Adrenal gland (tissue), 9 donors: ENCODE measurements at regions not wholly inside any gene's neighbourhood (a gene's known extent, or its start where the extent isn't known, plus 50 kb on each side); places are given as distances from the start of the nearest gene placed in this dataset.

Experiments used
- DNase-seq, 7 donors: peaks; one replicate each; pipeline ENCODE4 v3.0.0-alpha.2; 2019 to 2020
- H3K27ac ChIP-seq, 5 donors: fragments of 200-600 bp; sonication (generic) in 4 of 5; 1 replicate in 3 of 5; 2 replicates in 2 of 5; pipeline versions ENCODE4 v1.5.1 to v1.8.0; 2016 to 2020; ENCODE audit warnings: mild to moderate bottlenecking in 1 of 5
- H3K27me3 ChIP-seq: fragments of 200-600 bp; 2 replicates; pipeline ENCODE4 v1.8.0; 2021
- H3K36me3 ChIP-seq, 2 donors: fragments of 200-600 bp; replicated peaks in 1 of 2; 1 replicate in 1 of 2; 2 replicates in 1 of 2; pipeline versions ENCODE4 v1.5.1 to v1.8.0; 2018 to 2022
- H3K4me1 ChIP-seq, 2 donors: fragments of 200-600 bp; replicated peaks in 1 of 2; 1 replicate in 1 of 2; 2 replicates in 1 of 2; pipeline versions ENCODE4 v1.5.1 to v1.8.0; 2018 to 2021
- H3K4me3 ChIP-seq, 4 donors: fragments of 200-600 bp; sonication (generic) in 3 of 4; one replicate each; pipeline ENCODE4 v1.5.1; 2016 to 2018
- H3K9me3 ChIP-seq, 3 donors: fragments of 200-600 bp; sonication (generic) in 1 of 3; replicated peaks in 1 of 3; 1 replicate in 2 of 3; 2 replicates in 1 of 3; pipeline versions ENCODE4 v1.5.1 to v1.8.0; 2016 to 2021
- CTCF ChIP-seq, 6 experiments: fragments of 450-650 bp in 4 of 6; fragments of 200-600 bp in 2 of 6; sonication (generic) in 1 of 6; IDR thresholded peaks; 1 replicate in 5 of 6; 2 replicates in 1 of 6; pipeline versions ENCODE4 v1.5.1 to v1.8.0; 2016 to 2021; ENCODE audit warnings: antibody characterized with exemption in 6 of 6, mild to moderate bottlenecking in 2 of 6, moderate library complexity in 1 of 6
- POLR2A ChIP-seq, 2 donors: fragments of 450-650 bp; IDR thresholded peaks; one replicate each; pipeline ENCODE4 v1.6.1; 2017; ENCODE audit warnings: antibody characterized with exemption in 2 of 2, mild to moderate bottlenecking in 2 of 2, moderate library complexity in 1 of 2
- WGBS, 4 donors: extraction: QIAGEN DNeasy Blood & Tissue Kit in 2 of 4; methylation state at CpG; one replicate each; pipeline versions ENCODE4 v1.1.5 to v1.1.7; 2013 to 2017; 5-methylcytosine and 5-hydroxymethylcytosine counted together
- intact Hi-C, 2 donors: fragments of 100-400 bp; cut with DNase I; formaldehyde crosslinking; loops; one replicate each; pipeline versions ENCODE4 v1.14.1 to v1.15.0; 2022 to 2023
- donor health status: healthy with polysubstance abuse.
- donor health status: Bipolar disorder and iron deficiency.
- donor health status: DM: yes; HTN: yes; CAD: no.
- donor health status: DM: no; HTN: no; CAD: no.
- donor health status: DM: no; HTN: no; CAD: no.

GRCh38 chr6:165843568-165844113 lies 180.6 kb upstream of the PDE10A start:
- Histone ChIP-seq H3K9me3 (no peaks in the 10 kb centered on the region), H3K36me3 (no peaks in the 10 kb centered on the region), H3K4me3 (no peak overlapping the region), H3K27me3 (no peaks in the 10 kb centered on the region), H3K4me1 (no peaks in the 10 kb centered on the region), H3K27ac (no peak overlapping the region)
- TF ChIP-seq CTCF (IDR thresholded peaks at IDR 0.05) (no peak), POLR2A (IDR thresholded peaks at IDR 0.05) (no peak)
- intact Hi-C loops: no loop called here
- no peak for DNase-seq
- WGBS, 4 donors: 86 to 92% (median 90%) methylated on average over 8 to 11 of the region's 11 CpGs

GRCh38 chr6:165843121-165843520 lies 180.1 kb upstream of the PDE10A start:
- no peaks in the 10 kb centered on the region for H3K4me1 ChIP-seq
- no peak overlapping the region for H3K27ac ChIP-seq
- no peaks in the 10 kb centered on the region for H3K27me3 ChIP-seq
- H3K4me3 ChIP-seq: no peak overlapping the region
- no peaks in the 10 kb centered on the region for H3K36me3 ChIP-seq
- WGBS, 4 donors: 66 to 83% (median 73%) methylated on average over 5 of the region's 5 CpGs
- no peak for TF ChIP-seq CTCF (IDR thresholded peaks at IDR 0.05)
- no peak for TF ChIP-seq POLR2A (IDR thresholded peaks at IDR 0.05)
- no peaks in the 10 kb centered on the region for H3K9me3 ChIP-seq
- intact Hi-C loops: no loop called here
- DNase-seq: no peak

GRCh38 chr6:165842281-165842936 lies 179.4 kb upstream of the PDE10A start:
- Histone ChIP-seq H3K4me3 (no peak overlapping the region), H3K9me3 (no peaks in the 10 kb centered on the region), H3K36me3 (no peaks in the 10 kb centered on the region), H3K27ac (no peak overlapping the region), H3K4me1 (no peaks in the 10 kb centered on the region), H3K27me3 (no peaks in the 10 kb centered on the region)
- WGBS, 4 donors: 70 to 77% (median 72%) methylated on average over 11 to 12 of the region's 12 CpGs
- no peak for DNase-seq
- intact Hi-C loops: no loop called here
- TF ChIP-seq CTCF (IDR thresholded peaks at IDR 0.05) (no peak), POLR2A (IDR thresholded peaks at IDR 0.05) (no peak)

GRCh38 chr6:165841153-165841558 lies 178.1 kb upstream of the PDE10A start:
- DNase-seq: no peak
- WGBS, 4 donors: 91 to 95% (median 92%) methylated on average over 8 to 9 of the region's 9 CpGs
- Histone ChIP-seq H3K36me3 (no peaks in the 10 kb centered on the region), H3K4me1 (no peaks in the 10 kb centered on the region), H3K27me3 (no peaks in the 10 kb centered on the region), H3K27ac (no peak overlapping the region), H3K4me3 (no peak overlapping the region), H3K9me3 (no peaks in the 10 kb centered on the region)
- intact Hi-C loops: no loop called here
- TF ChIP-seq CTCF (IDR thresholded peaks at IDR 0.05): no peak
- no peak for TF ChIP-seq POLR2A (IDR thresholded peaks at IDR 0.05)
